Stimulated activated CD8-positive, alpha-beta memory T cell treated with anti-CD3 and anti-CD28 coated beads, Interleukin-4, amount 100 ng/mL, for 24 hours (primary cell): ENCODE measurements at regions not wholly inside any gene's neighbourhood (a gene's known extent, or its start where the extent isn't known, plus 50 kb on each side); places are given as distances from the start of the nearest gene placed in this dataset.

Experiments used
- DNase-seq: peaks from one replicate; pipeline ENCODE4 v3.0.0-alpha.2; 2020; ENCODE audit warnings: low read depth

GRCh38 chr5:135234666-135235401 lies 164.2 kb downstream of the MACROH2A1 start:
- no peak for DNase-seq

GRCh38 chr5:135234242-135234641 lies 164.8 kb downstream of the MACROH2A1 start:
- no peak for DNase-seq

- DNase-seq, result no peak
These were observed 165.6 kb downstream of the MACROH2A1 start for GRCh38 chr5:135233477-135233876.

GRCh38 chr5:135232958-135233357 lies 166.1 kb downstream of the MACROH2A1 start:
- DNase-seq, result no peak

GRCh38 chr5:135231289-135231688 lies 167.7 kb downstream of the MACROH2A1 start:
- DNase-seq, result no peak

GRCh38 chr5:135230251-135230925 lies 168.6 kb downstream of the MACROH2A1 start:
- no peak for DNase-seq

- no peak for DNase-seq
These were observed 169.3 kb downstream of the MACROH2A1 start for GRCh38 chr5:135229679-135230132.

GRCh38 chr5:135229122-135229521 lies 169.9 kb downstream of the MACROH2A1 start:
- no peak for DNase-seq

- DNase-seq, result no peak
These were observed 170.8 kb downstream of the MACROH2A1 start for GRCh38 chr5:135228222-135228621.

GRCh38 chr5:135227064-135228022 lies 171.7 kb downstream of the MACROH2A1 start:
- DNase-seq, result no peak

GRCh38 chr5:135225856-135226560 lies 173.0 kb downstream of the MACROH2A1 start:
- no peak for DNase-seq

GRCh38 chr5:135223891-135224625 lies 175.0 kb downstream of the MACROH2A1 start:
- no peak for DNase-seq

- no peak for DNase-seq
These were observed 175.6 kb downstream of the MACROH2A1 start for GRCh38 chr5:135223404-135223803.

- DNase-seq, result no peak
These were observed 176.3 kb downstream of the MACROH2A1 start for GRCh38 chr5:135222771-135223170.

- no peak for DNase-seq
These were observed 176.8 kb downstream of the MACROH2A1 start for GRCh38 chr5:135222171-135222681.

GRCh38 chr5:135221696-135222095 lies 177.3 kb downstream of the MACROH2A1 start:
- no peak for DNase-seq

GRCh38 chr5:135221187-135221473 lies 177.9 kb downstream of the MACROH2A1 start:
- DNase-seq, result no peak

- no peak for DNase-seq
These were observed 178.4 kb downstream of the MACROH2A1 start for GRCh38 chr5:135220394-135221186.

- no peak for DNase-seq
These were observed 179.2 kb downstream of the MACROH2A1 start for GRCh38 chr5:135219868-135220267.
